Parathyroid adenoma (tissue), 2 donors: ENCODE measurements at regions not wholly inside any gene's neighbourhood (a gene's known extent, or its start where the extent isn't known, plus 50 kb on each side); places are given as distances from the start of the nearest gene placed in this dataset.

Source experiments
- H2AFZ ChIP-seq: fragments of 300-600 bp; sonication (generic); one replicate; pipeline ENCODE4 v1.7.0; 2017; ENCODE audit warnings: antibody characterized with exemption, mild to moderate bottlenecking
- H3K27ac ChIP-seq: fragments of 300-600 bp; sonication (generic); one replicate; pipeline ENCODE4 v1.7.0; 2017
- H3K27me3 ChIP-seq: fragments of 300-600 bp; sonication (generic); one replicate; pipeline ENCODE4 v1.7.0; 2017; ENCODE audit warnings: low read length; ENCODE audit not compliant: control insufficient read depth, insufficient read depth
- H3K36me3 ChIP-seq: fragments of 300-600 bp; sonication (generic); one replicate; pipeline ENCODE4 v1.7.0; 2017; ENCODE audit warnings: low read length; ENCODE audit not compliant: control insufficient read depth, insufficient read depth
- H3K4me1 ChIP-seq: fragments of 300-600 bp; sonication (generic); one replicate; pipeline ENCODE4 v1.7.0; 2017; ENCODE audit warnings: control low read depth
- H3K4me2 ChIP-seq: fragments of 300-600 bp; sonication (generic); one replicate; pipeline ENCODE4 v1.7.0; 2017; ENCODE audit warnings: low read length
- H3K4me3 ChIP-seq: fragments of 300-600 bp; sonication (generic); one replicate; pipeline ENCODE4 v1.7.0; 2017; ENCODE audit warnings: low read depth, low read length
- H3K79me2 ChIP-seq: fragments of 300-600 bp; sonication (generic); one replicate; pipeline ENCODE4 v1.7.0; 2017; ENCODE audit warnings: control low read depth
- H3K9ac ChIP-seq: fragments of 300-600 bp; sonication (generic); one replicate; pipeline ENCODE4 v1.7.0; 2017; ENCODE audit warnings: mild to moderate bottlenecking
- H3K9me3 ChIP-seq: fragments of 300-600 bp; sonication (generic); one replicate; pipeline ENCODE4 v1.7.0; 2017; ENCODE audit warnings: low read length; ENCODE audit not compliant: control insufficient read depth
- CTCF ChIP-seq: fragments of 300-600 bp; sonication (generic); IDR thresholded peaks from one replicate; pipeline ENCODE4 v1.7.0; 2017; ENCODE audit warnings: antibody characterized with exemption, mild to moderate bottlenecking
- donor health status: primary hyperparathyroidism.

- Histone ChIP-seq H3K36me3 (no peaks in the 10 kb centered on the region), H3K4me3 (no peak overlapping the region), H3K9ac (no peak overlapping the region), H3K9me3 (no peaks in the 10 kb centered on the region), H3K27me3 (no peaks in the 10 kb centered on the region), H2AFZ (no peak overlapping the region), H3K27ac (no peak overlapping the region), H3K79me2 (no peaks in the 10 kb centered on the region), H3K4me2 (no peak overlapping the region), H3K4me1 (no peaks in the 10 kb centered on the region)
- TF ChIP-seq CTCF, result no peak
Measured at GRCh38 chr6:167408235-167408869, 83.5 kb downstream of the TTLL2 start.

- no peak overlapping the region for H3K4me2 ChIP-seq
- no peaks in the 10 kb centered on the region for H3K4me1 ChIP-seq
- no peaks in the 10 kb centered on the region for H3K36me3 ChIP-seq
- no peaks in the 10 kb centered on the region for H3K27me3 ChIP-seq
- no peak overlapping the region for H2AFZ ChIP-seq
- no peaks in the 10 kb centered on the region for H3K79me2 ChIP-seq
- no peak for TF ChIP-seq CTCF
- H3K9ac ChIP-seq, result no peak overlapping the region
- H3K27ac ChIP-seq, result no peak overlapping the region
- H3K4me3 ChIP-seq, result no peak overlapping the region
- no peaks in the 10 kb centered on the region for H3K9me3 ChIP-seq
Measured at GRCh38 chr6:167409079-167409478, 84.2 kb downstream of the TTLL2 start.

GRCh38 chr6:167409694-167410093, 84.8 kb downstream of the TTLL2 start:
- no peaks in the 10 kb centered on the region for H3K27me3 ChIP-seq
- H3K79me2 ChIP-seq, result no peaks in the 10 kb centered on the region
- H3K36me3 ChIP-seq, result no peaks in the 10 kb centered on the region
- no peak overlapping the region for H3K27ac ChIP-seq
- no peak overlapping the region for H3K9ac ChIP-seq
- TF ChIP-seq CTCF, result no peak
- H2AFZ ChIP-seq, result no peak overlapping the region
- H3K4me1 ChIP-seq, result no peaks in the 10 kb centered on the region
- no peak overlapping the region for H3K4me2 ChIP-seq
- no peaks in the 10 kb centered on the region for H3K9me3 ChIP-seq
- no peak overlapping the region for H3K4me3 ChIP-seq

- H2AFZ ChIP-seq, result no peak overlapping the region
- H3K79me2 ChIP-seq, result no peaks in the 10 kb centered on the region
- no peak overlapping the region for H3K27ac ChIP-seq
- no peak overlapping the region for H3K4me3 ChIP-seq
- H3K27me3 ChIP-seq, result no peaks in the 10 kb centered on the region
- TF ChIP-seq CTCF, result no peak
- H3K9ac ChIP-seq, result no peak overlapping the region
- H3K36me3 ChIP-seq, result no peaks in the 10 kb centered on the region
- no peaks in the 10 kb centered on the region for H3K4me1 ChIP-seq
- no peaks in the 10 kb centered on the region for H3K9me3 ChIP-seq
- no peak overlapping the region for H3K4me2 ChIP-seq
Measured at GRCh38 chr6:167410462-167410861, 85.6 kb downstream of the TTLL2 start.

- Histone ChIP-seq H3K4me2 (no peak overlapping the region), H3K27me3 (no peaks in the 10 kb centered on the region), H2AFZ (no peak overlapping the region), H3K27ac (no peak overlapping the region), H3K4me3 (no peak overlapping the region), H3K79me2 (no peaks in the 10 kb centered on the region), H3K4me1 (no peaks in the 10 kb centered on the region), H3K36me3 (no peaks in the 10 kb centered on the region), H3K9ac (no peak overlapping the region), H3K9me3 (no peaks in the 10 kb centered on the region)
- TF ChIP-seq CTCF, result no peak
Measured at GRCh38 chr6:167412506-167412905, 87.6 kb downstream of the TTLL2 start.
